ENCODE measurements at regions not wholly inside any gene's neighbourhood (a gene's known extent, or its start where the extent isn't known, plus 50 kb on each side); places are given as distances from the start of the nearest gene placed in this dataset.

- POLR2A ChIA-PET = no interaction called here
- H3K27ac Mint-ChIP-seq = no peak overlapping the region
- Histone ChIP-seq H3K27ac (ENCODE audit: low read depth, low read length) (no peak overlapping the region), H3K4me1 (ENCODE audit: insufficient read depth, low read length) (no peaks in the 10 kb centered on the region), H3K27me3 (ENCODE audit: insufficient read depth, low read length, poor library complexity, severe bottlenecking) (no peaks in the 10 kb centered on the region), H3K36me3 (ENCODE audit: insufficient read depth, low read length) (no peaks in the 10 kb centered on the region), H3K4me3 (ENCODE audit: low read length) (no peak overlapping the region), H3K9me3 (ENCODE audit: low read length) (no peaks in the 10 kb centered on the region)
- peaks cover 0 to 2% (median 0%) of the 10 kb centered on the region in 5 donors for H3K9me3 Mint-ChIP-seq
- no peaks in the 10 kb centered on the region for H3K4me1 Mint-ChIP-seq
- H3K4me3 Mint-ChIP-seq = no peak overlapping the region
- DNase-seq = no peak
- H3K36me3 Mint-ChIP-seq = no peaks in the 10 kb centered on the region
- CTCF ChIA-PET = interaction anchor here (1.1 kb wide), 1 partner anchor 21 kb away, joined by 3 read pairs; no protein-coding TSS in a partner anchor
- H3K27me3 Mint-ChIP-seq = no peaks in the 10 kb centered on the region
These were observed 579.6 kb downstream of the USP25 start for GRCh38 chr21:16309250-16309971.

- H3K27ac Mint-ChIP-seq = no peak overlapping the region
These were observed 580.4 kb downstream of the USP25 start for GRCh38 chr21:16310176-16310575.

GRCh38 chr21:16311229-16311628 is 581.4 kb downstream of the USP25 start:
- H3K4me3 ChIP-seq (ENCODE audit: low read length) = no peak overlapping the region
- Mint-ChIP-seq H3K27ac (no peak overlapping the region), H3K4me1 (no peaks in the 10 kb centered on the region), H3K9me3 (peaks cover 0 to 2% (median 0%) of the 10 kb centered on the region in 5 donors), H3K4me3 (no peak overlapping the region), H3K36me3 (no peaks in the 10 kb centered on the region), H3K27me3 (no peaks in the 10 kb centered on the region)
- no peaks in the 10 kb centered on the region for H3K27me3 ChIP-seq (ENCODE audit: insufficient read depth, low read length, poor library complexity, severe bottlenecking)
- H3K9me3 ChIP-seq (ENCODE audit: low read length) = no peaks in the 10 kb centered on the region
- no peak overlapping the region for H3K27ac ChIP-seq (ENCODE audit: low read depth, low read length)
- CTCF ChIA-PET = no interaction called here
- H3K4me1 ChIP-seq (ENCODE audit: insufficient read depth, low read length) = no peaks in the 10 kb centered on the region
- DNase-seq = no peak
- POLR2A ChIA-PET = no interaction called here
- no peaks in the 10 kb centered on the region for H3K36me3 ChIP-seq (ENCODE audit: insufficient read depth, low read length)

More at GRCh38 chr21:16310176-16310575, 580.4 kb downstream of the USP25 start:
- no peak overlapping the region for H3K4me3 Mint-ChIP-seq
- POLR2A ChIA-PET = no interaction called here
- no peaks in the 10 kb centered on the region for H3K4me1 Mint-ChIP-seq
- peaks cover 0 to 2% (median 0%) of the 10 kb centered on the region in 5 donors for H3K9me3 Mint-ChIP-seq
- no peak for DNase-seq
- no peaks in the 10 kb centered on the region for H3K27me3 Mint-ChIP-seq
- H3K27me3 ChIP-seq (ENCODE audit: insufficient read depth, low read length, poor library complexity, severe bottlenecking) = no peaks in the 10 kb centered on the region
- H3K4me1 ChIP-seq (ENCODE audit: insufficient read depth, low read length) = no peaks in the 10 kb centered on the region
- no peak overlapping the region for H3K4me3 ChIP-seq (ENCODE audit: low read length)
- no peaks in the 10 kb centered on the region for H3K36me3 ChIP-seq (ENCODE audit: insufficient read depth, low read length)
- CTCF ChIA-PET = interaction anchor here (1.1 kb wide), 1 partner anchor 20 kb away, joined by 3 read pairs; no protein-coding TSS in a partner anchor
- no peaks in the 10 kb centered on the region for H3K36me3 Mint-ChIP-seq
- no peak overlapping the region for H3K27ac ChIP-seq (ENCODE audit: low read depth, low read length)
- H3K9me3 ChIP-seq (ENCODE audit: low read length) = no peaks in the 10 kb centered on the region

- Histone ChIP-seq H3K4me3 (ENCODE audit: low read length) (no peak overlapping the region), H3K9me3 (ENCODE audit: low read length) (no peaks in the 10 kb centered on the region), H3K4me1 (ENCODE audit: insufficient read depth, low read length) (no peaks in the 10 kb centered on the region), H3K36me3 (ENCODE audit: insufficient read depth, low read length) (no peaks in the 10 kb centered on the region), H3K27ac (ENCODE audit: low read depth, low read length) (no peak overlapping the region), H3K27me3 (ENCODE audit: insufficient read depth, low read length, poor library complexity, severe bottlenecking) (no peaks in the 10 kb centered on the region)
- ChIA-PET POLR2A (no interaction called here), CTCF (no interaction called here)
- Mint-ChIP-seq H3K4me3 (no peak overlapping the region), H3K27ac (no peak overlapping the region), H3K9me3 (peaks cover 0 to 2% (median 0%) of the 10 kb centered on the region in 5 donors), H3K27me3 (no peaks in the 10 kb centered on the region), H3K36me3 (no peaks in the 10 kb centered on the region), H3K4me1 (no peaks in the 10 kb centered on the region)
- no peak for DNase-seq
These were observed 582.5 kb downstream of the USP25 start for GRCh38 chr21:16312321-16312720.

GRCh38 chr21:16315223-16315622 is 585.4 kb downstream of the USP25 start:
- no peaks in the 10 kb centered on the region for H3K27me3 Mint-ChIP-seq
- peaks cover 0 to 2% (median 0%) of the 10 kb centered on the region in 5 donors for H3K9me3 Mint-ChIP-seq
- no peak overlapping the region for H3K4me3 ChIP-seq (ENCODE audit: low read length)
- no peaks in the 10 kb centered on the region for H3K4me1 Mint-ChIP-seq
- no peak overlapping the region for H3K4me3 Mint-ChIP-seq
- ChIA-PET CTCF (no interaction called here), POLR2A (no interaction called here)
- no peaks in the 10 kb centered on the region for H3K4me1 ChIP-seq (ENCODE audit: insufficient read depth, low read length)
- H3K27ac ChIP-seq (ENCODE audit: low read depth, low read length) = no peak overlapping the region
- DNase-seq = no peak
- no peaks in the 10 kb centered on the region for H3K27me3 ChIP-seq (ENCODE audit: insufficient read depth, low read length, poor library complexity, severe bottlenecking)
- no peaks in the 10 kb centered on the region for H3K9me3 ChIP-seq (ENCODE audit: low read length)
- H3K27ac Mint-ChIP-seq = no peak overlapping the region
- no peaks in the 10 kb centered on the region for H3K36me3 ChIP-seq (ENCODE audit: insufficient read depth, low read length)
- no peaks in the 10 kb centered on the region for H3K36me3 Mint-ChIP-seq

GRCh38 chr21:16318651-16319300 is 589.0 kb downstream of the USP25 start:
- ChIA-PET POLR2A (no interaction called here), CTCF (no interaction called here)
- DNase-seq = no peak
- no peak overlapping the region for H3K27ac Mint-ChIP-seq
- Histone ChIP-seq H3K4me1 (ENCODE audit: insufficient read depth, low read length) (no peaks in the 10 kb centered on the region), H3K36me3 (ENCODE audit: insufficient read depth, low read length) (no peaks in the 10 kb centered on the region), H3K4me3 (ENCODE audit: low read length) (no peak overlapping the region), H3K27me3 (ENCODE audit: insufficient read depth, low read length, poor library complexity, severe bottlenecking) (no peaks in the 10 kb centered on the region), H3K9me3 (ENCODE audit: low read length) (no peaks in the 10 kb centered on the region), H3K27ac (ENCODE audit: low read depth, low read length) (no peak overlapping the region)
- H3K9me3 Mint-ChIP-seq = peaks cover 0 to 2% (median 0%) of the 10 kb centered on the region in 5 donors
- no peaks in the 10 kb centered on the region for H3K36me3 Mint-ChIP-seq
- H3K4me3 Mint-ChIP-seq = no peak overlapping the region
- no peaks in the 10 kb centered on the region for H3K4me1 Mint-ChIP-seq
- H3K27me3 Mint-ChIP-seq = peaks cover 0 to 3% of the 10 kb centered on the region in 2 donors

GRCh38 chr21:16320110-16320509 is 590.3 kb downstream of the USP25 start:
- Mint-ChIP-seq H3K4me1 (no peaks in the 10 kb centered on the region), H3K27me3 (peaks cover 0 to 3% of the 10 kb centered on the region in 2 donors), H3K4me3 (no peak overlapping the region), H3K36me3 (no peaks in the 10 kb centered on the region), H3K27ac (no peak overlapping the region), H3K9me3 (peaks cover 0 to 2% (median 0%) of the 10 kb centered on the region in 5 donors)
- Histone ChIP-seq H3K27ac (ENCODE audit: low read depth, low read length) (no peak overlapping the region), H3K4me1 (ENCODE audit: insufficient read depth, low read length) (no peaks in the 10 kb centered on the region), H3K4me3 (ENCODE audit: low read length) (no peak overlapping the region), H3K27me3 (ENCODE audit: insufficient read depth, low read length, poor library complexity, severe bottlenecking) (no peaks in the 10 kb centered on the region), H3K9me3 (ENCODE audit: low read length) (no peaks in the 10 kb centered on the region), H3K36me3 (ENCODE audit: insufficient read depth, low read length) (no peaks in the 10 kb centered on the region)
- DNase-seq = no peak
- POLR2A ChIA-PET = no interaction called here
- CTCF ChIA-PET = no interaction called here

GRCh38 chr21:16322454-16322853 is 592.7 kb downstream of the USP25 start:
- H3K4me1 Mint-ChIP-seq = no peaks in the 10 kb centered on the region
- H3K36me3 Mint-ChIP-seq = no peaks in the 10 kb centered on the region
- ChIA-PET POLR2A (no interaction called here), CTCF (no interaction called here)
- no peak overlapping the region for H3K4me3 ChIP-seq (ENCODE audit: low read length)
- no peaks in the 10 kb centered on the region for H3K27me3 ChIP-seq (ENCODE audit: insufficient read depth, low read length, poor library complexity, severe bottlenecking)
- H3K4me1 ChIP-seq (ENCODE audit: insufficient read depth, low read length) = no peaks in the 10 kb centered on the region
- no peaks in the 10 kb centered on the region for H3K9me3 ChIP-seq (ENCODE audit: low read length)
- no peak overlapping the region for H3K27ac ChIP-seq (ENCODE audit: low read depth, low read length)
- H3K27me3 Mint-ChIP-seq = peaks cover 0 to 3% of the 10 kb centered on the region in 2 donors
- DNase-seq = no peak
- no peak overlapping the region for H3K27ac Mint-ChIP-seq
- H3K36me3 ChIP-seq (ENCODE audit: insufficient read depth, low read length) = no peaks in the 10 kb centered on the region
- no peak overlapping the region for H3K4me3 Mint-ChIP-seq
- H3K9me3 Mint-ChIP-seq = peaks cover 0 to 2% (median 0%) of the 10 kb centered on the region in 5 donors

All from CD8-positive, alpha-beta memory T cell (primary cell).